ENCODE measurements at regions not wholly inside any gene's neighbourhood (a gene's known extent, or its start where the extent isn't known, plus 50 kb on each side); places are given as distances from the start of the nearest gene placed in this dataset.

DNA sequence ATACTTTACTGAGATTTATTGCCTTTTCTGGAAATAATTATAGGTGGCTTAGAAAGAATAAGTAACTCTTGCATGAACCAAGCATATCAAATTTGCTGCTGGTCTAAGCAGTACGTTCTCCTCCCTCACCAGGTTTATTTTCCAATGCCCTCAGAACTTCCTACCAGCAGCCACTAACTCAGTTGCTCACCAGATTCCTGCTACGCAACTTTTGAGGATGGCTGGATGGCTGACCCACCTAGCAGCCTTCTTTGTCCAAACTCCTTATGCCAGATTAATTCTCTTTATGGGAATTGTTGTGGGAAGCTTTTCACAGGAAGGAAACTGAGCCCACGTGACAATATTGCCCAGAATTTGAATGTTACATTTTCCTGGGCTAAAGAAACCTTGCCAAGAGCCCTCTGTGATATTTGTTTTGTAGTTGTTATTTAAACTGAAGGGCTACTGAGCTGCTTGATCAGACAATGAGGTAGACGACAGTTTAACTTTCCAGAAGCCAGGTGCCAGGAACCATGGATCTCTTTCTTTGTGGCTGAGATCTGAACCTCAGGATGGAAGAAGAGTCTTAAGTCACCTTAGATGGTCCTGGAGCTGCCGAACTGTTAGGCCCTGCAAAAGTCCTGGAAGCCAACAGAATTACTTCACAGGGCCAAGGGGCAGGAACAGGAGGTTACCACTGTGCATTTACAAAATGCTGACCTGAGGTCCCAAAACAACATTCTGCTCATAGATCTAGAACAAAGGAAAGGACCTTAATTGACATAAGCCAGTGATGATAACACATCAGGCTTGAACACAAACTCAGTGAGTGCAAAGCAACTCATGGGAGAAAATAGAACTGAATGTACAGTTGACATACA, 85.5 kb upstream of the ATP1A1 start:
- TF ChIP-seq, protein P1, sequence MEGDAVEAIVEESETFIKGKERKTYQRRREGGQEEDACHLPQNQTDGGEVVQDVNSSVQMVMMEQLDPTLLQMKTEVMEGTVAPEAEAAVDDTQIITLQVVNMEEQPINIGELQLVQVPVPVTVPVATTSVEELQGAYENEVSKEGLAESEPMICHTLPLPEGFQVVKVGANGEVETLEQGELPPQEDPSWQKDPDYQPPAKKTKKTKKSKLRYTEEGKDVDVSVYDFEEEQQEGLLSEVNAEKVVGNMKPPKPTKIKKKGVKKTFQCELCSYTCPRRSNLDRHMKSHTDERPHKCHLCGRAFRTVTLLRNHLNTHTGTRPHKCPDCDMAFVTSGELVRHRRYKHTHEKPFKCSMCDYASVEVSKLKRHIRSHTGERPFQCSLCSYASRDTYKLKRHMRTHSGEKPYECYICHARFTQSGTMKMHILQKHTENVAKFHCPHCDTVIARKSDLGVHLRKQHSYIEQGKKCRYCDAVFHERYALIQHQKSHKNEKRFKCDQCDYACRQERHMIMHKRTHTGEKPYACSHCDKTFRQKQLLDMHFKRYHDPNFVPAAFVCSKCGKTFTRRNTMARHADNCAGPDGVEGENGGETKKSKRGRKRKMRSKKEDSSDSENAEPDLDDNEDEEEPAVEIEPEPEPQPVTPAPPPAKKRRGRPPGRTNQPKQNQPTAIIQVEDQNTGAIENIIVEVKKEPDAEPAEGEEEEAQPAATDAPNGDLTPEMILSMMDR (IDR thresholded peaks at IDR 0.05) = no peak
- Histone ChIP-seq H3K4me3 (ENCODE audit: low read depth, low read length) (peak overlapping the region; percentile 13), H3K79me2 (no peaks in the 10 kb centered on the region), H3K9ac (no peak overlapping the region), H3K4me2 (ENCODE audit: low read length) (peak overlapping the region; percentile 44), H2AFZ (no peak overlapping the region), H3K27ac (peak overlapping the region; percentile 98), H3K4me1 (peaks cover 63% of the 10 kb centered on the region), H3K36me3 (ENCODE audit: control insufficient read depth, insufficient read depth, low read length) (no peaks in the 10 kb centered on the region), H3K27me3 (ENCODE audit: control insufficient read depth, insufficient read depth, low read length) (no peaks in the 10 kb centered on the region), H3K9me3 (ENCODE audit: control insufficient read depth, low read length) (no peaks in the 10 kb centered on the region)

DNA sequence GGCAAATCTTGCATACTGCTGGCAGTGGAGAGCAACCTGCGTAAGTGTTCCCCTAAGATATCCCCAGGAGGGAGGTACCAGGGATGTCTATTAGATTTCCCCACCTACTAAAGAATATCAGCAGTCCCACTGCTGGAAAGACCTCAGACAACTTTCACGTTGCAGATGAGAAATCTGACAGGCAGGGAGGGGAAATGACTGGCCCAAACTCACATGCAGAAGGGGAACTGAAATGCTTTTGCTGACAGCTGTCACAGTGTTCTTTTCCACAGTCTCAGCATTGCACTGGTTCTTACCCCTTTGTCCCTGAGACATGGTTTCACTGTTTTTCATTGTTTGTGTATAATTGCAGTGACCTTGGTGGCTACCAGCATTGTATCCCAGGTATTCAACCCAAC, 84.8 kb upstream of the ATP1A1 start:
- Histone ChIP-seq H3K79me2 (no peaks in the 10 kb centered on the region), H3K27me3 (ENCODE audit: control insufficient read depth, insufficient read depth, low read length) (no peaks in the 10 kb centered on the region), H3K27ac (peak overlapping the region; percentile 98), H3K9ac (no peak overlapping the region), H3K4me3 (ENCODE audit: low read depth, low read length) (peak overlapping the region; percentile 13), H3K4me2 (ENCODE audit: low read length) (peak overlapping the region; percentile 36), H2AFZ (no peak overlapping the region), H3K9me3 (ENCODE audit: control insufficient read depth, low read length) (no peaks in the 10 kb centered on the region), H3K36me3 (ENCODE audit: control insufficient read depth, insufficient read depth, low read length) (no peaks in the 10 kb centered on the region), H3K4me1 (peaks cover 67% of the 10 kb centered on the region)
- TF ChIP-seq, protein P1 (IDR thresholded peaks at IDR 0.05) = no peak

DNA sequence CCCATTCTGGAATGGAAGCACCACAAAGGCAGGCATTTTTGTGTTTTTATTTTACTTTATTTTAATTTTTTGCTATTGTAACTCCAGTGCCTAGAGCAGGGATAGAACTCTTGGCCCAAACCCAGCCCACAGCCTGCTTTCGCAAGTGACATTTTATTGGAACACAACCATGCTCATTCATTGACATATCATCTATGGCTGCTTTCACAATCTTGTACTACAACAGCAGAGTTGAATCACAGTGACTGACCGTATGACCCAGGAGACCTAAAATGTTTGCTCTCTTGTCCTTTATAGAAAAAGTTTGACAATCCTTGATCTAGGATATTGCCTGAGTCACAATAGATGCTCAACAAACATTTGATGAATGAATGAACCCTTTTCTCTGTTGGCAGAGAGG, 83.9 kb upstream of the ATP1A1 start:
- Histone ChIP-seq H2AFZ (no peak overlapping the region), H3K27me3 (ENCODE audit: control insufficient read depth, insufficient read depth, low read length) (no peaks in the 10 kb centered on the region), H3K4me2 (ENCODE audit: low read length) (peak overlapping the region; percentile 36), H3K9ac (no peak overlapping the region), H3K4me1 (peaks cover 76% of the 10 kb centered on the region), H3K36me3 (ENCODE audit: control insufficient read depth, insufficient read depth, low read length) (no peaks in the 10 kb centered on the region), H3K79me2 (no peaks in the 10 kb centered on the region), H3K4me3 (ENCODE audit: low read depth, low read length) (no peak overlapping the region), H3K9me3 (ENCODE audit: control insufficient read depth, low read length) (no peaks in the 10 kb centered on the region), H3K27ac (peak overlapping the region; percentile 98)
- TF ChIP-seq, protein P1 (IDR thresholded peaks at IDR 0.05) = no peak

DNA sequence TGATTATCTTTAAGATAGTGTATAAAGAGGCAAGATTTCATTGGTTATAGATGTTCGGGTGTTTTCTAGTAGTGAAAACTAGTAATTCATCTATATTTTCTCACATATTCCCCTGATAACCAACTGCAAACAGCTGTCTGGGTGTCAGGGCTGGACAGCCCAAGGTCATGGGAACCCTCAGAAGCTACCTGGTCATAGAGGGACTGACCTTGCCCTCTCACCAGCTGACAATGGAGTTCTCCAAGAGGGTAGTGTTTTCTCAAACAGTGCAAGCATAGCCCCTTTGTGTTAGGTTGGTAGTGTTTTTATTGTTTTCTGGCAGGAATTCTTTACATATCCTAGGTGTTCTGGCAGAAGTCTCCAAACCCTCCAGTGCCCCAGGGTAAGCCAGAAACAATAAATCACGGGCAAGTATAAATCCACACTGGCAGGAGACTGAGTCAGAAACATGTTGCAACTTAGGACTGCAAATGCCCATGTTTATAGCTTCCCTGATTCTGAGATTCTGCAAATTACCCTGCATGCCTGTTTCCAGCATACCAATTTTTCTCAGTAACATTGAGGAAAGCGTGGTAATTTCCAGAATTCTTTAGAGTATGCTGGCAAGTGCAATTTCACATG, 82.8 kb upstream of the ATP1A1 start:
- no peaks in the 10 kb centered on the region for H3K79me2 ChIP-seq
- no peak overlapping the region for H2AFZ ChIP-seq
- TF ChIP-seq, protein P1 (IDR thresholded peaks at IDR 0.05) = no peak
- H3K4me3 ChIP-seq (ENCODE audit: low read depth, low read length) = no peak overlapping the region
- peaks cover 72% of the 10 kb centered on the region for H3K4me1 ChIP-seq
- no peak overlapping the region for H3K4me2 ChIP-seq (ENCODE audit: low read length)
- H3K9me3 ChIP-seq (ENCODE audit: control insufficient read depth, low read length) = no peaks in the 10 kb centered on the region
- H3K36me3 ChIP-seq (ENCODE audit: control insufficient read depth, insufficient read depth, low read length) = no peaks in the 10 kb centered on the region
- H3K27ac ChIP-seq = peak overlapping the region; percentile 98
- H3K27me3 ChIP-seq (ENCODE audit: control insufficient read depth, insufficient read depth, low read length) = no peaks in the 10 kb centered on the region
- H3K9ac ChIP-seq = no peak overlapping the region
